ENCODE measurements at regions not wholly inside any gene's neighbourhood (a gene's known extent, or its start where the extent isn't known, plus 50 kb on each side); places are given as distances from the start of the nearest gene placed in this dataset.

DNA sequence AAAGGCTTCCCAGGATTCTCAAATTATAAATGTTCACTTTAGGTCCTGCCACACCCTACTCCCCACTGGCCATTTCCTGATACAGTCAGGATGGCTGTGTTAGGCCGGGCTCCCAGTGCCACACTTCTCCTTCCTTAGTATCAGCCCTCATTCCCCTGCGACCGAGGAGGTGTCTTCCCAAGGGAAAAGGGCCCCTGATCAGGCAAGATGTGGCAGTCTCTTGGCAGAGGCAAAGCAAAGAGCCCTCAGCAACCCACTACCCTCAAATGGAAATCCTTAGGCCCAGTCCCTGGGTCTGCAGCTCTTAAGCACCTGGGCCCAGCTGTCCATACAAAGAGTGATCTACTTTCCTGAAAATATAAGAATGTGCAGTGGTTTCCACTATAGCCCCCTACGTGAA is 96.5 kb upstream of the VASH1 start:
- no peak for DNase-seq (ENCODE audit: low read depth)

DNA sequence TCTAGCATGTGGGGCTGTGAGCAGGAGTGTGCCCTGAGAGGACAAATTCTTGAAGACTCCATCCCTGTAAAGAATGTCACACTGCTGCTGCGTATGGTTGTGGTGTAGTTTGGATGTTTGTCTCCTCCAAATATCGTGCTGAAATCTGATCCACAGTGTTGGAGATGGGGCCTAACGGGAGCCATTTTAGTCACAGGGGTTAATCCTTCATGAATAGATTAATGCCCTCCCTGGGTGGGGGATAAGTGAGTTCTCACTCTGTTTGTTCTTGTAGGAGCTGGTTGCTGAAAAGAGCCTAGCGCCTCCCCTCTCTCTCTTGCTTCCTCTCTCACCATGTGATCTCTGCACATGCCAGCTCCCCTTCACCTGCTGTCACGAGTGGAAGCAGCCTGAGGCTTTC is 94.5 kb upstream of the VASH1 start:
- DNase-seq (ENCODE audit: low read depth) = no peak

DNA sequence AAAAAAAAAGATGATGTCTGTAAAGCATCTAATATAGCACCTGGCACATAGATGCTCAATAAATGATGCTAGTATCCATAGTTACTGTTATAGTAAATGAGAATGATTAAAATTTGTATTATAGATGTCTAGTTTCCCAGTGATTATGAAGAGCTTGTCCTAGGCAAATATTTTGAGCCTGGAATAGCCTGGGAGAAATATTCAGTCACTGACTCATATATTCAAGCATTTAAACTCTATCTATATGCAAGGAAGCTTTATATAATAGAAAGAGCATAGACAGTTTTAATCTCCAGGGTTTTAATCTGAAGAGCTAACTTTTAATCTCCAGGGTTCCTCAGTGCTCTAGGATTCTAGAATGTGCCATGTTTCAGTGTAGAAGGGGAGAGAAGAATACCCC is 91.5 kb upstream of the VASH1 start:
- DNase-seq (ENCODE audit: low read depth) = no peak

DNA sequence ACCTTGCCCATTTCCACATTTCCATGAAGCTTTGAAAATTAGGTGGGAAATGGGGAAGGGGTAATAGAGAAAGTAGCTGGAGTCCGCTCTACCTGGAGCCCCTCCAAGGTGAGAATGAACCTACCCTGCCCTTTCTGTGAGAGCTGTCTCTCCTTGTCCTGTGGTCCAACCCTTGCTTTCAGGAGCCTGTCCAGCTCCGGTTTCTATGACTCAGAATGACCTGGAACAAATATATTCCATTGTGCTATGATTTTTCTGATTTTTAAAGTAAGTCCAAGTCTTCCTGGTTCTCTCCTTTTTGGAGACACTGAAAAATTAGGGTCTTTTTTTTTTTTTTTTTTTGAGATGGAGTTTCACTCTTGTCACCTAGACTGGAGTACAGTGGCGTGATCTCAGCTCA is 89.1 kb upstream of the VASH1 start:
- no peak for DNase-seq (ENCODE audit: low read depth)

DNA sequence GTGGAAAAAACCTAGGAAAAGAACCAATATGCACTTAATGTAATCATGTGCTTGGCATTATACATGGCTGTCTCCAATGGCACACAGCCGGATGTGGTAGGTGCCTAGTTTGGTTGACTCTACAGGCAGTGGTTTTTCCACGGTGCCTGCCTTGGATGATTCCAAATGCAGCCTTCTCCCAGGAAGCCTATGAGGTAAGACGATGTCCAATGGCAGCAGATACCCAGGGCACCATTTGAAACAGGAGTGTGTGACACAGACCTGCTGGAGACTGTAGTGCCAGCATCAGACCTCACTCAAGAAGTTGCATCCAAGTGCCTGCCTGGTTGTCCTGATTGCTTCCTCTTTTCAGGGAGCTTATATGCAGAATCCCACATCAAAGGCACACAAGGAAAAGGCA is 88.0 kb upstream of the VASH1 start:
- no peak for DNase-seq (ENCODE audit: low read depth)

DNA sequence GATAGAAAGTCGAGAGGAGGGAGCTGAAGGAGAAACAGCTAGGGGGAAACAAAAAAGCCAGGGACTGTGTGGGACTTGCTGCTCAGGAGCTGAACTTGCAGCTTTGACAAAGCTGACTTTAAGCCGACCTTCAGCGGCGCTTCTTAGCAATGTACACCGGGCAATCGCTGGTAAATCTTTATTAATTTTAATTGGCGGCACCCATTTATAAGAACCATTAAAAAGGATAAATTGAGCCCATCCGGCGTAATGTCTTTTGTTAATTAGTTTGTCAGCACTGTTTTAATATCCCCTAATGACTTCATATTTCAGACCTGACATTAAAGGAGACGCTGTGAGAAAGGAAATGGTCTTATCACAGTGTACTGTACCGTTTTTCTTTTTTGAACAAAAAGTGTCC is 86.2 kb upstream of the VASH1 start:
- no peak for DNase-seq (ENCODE audit: low read depth)

DNA sequence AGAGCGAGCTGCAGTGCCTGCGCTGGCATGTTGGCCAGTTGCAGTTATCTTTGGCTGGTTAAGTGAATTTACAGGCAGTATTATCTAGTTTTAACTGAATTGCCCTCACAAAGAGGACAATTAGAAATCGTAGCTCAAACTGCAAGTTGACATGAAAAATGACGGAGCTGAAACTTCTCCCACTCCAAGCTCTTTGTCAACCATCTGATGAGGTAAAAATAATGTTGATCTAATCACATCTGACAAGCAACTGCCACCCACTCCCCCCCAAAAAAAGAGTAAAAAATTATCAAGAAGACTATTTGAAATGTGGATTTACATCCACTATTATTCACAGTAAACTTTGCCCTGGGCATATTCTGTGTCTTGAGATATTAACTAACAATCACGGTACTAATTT is 84.7 kb upstream of the VASH1 start:
- DNase-seq (ENCODE audit: low read depth) = no peak

DNA sequence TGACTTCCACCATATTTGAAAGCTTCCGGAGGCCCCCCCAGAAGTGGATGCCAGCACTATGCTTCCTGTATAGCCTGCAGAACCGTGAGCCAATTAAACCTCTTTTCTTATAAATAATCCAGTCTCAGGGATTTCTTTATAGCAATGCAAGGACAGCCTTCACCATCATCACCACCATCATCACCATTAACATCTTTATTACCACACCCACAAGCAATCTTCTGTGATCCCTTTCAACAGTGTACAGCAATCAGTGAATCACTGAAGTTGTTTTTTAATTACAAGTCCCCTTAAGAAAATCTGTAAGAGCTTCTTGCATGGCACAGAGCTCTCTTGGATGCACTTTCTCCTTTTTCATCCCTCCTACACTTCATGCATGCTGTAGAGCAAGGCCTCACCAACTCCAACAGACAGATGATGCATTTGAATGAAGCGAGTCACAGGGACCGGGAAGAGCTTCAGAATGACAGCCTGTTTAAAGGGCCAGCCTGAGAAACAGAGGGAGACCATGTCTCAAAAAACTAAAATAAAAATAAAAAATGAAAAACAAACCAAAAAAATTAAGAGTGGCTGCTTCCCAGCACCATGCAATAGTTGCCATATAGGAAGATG is 83.6 kb upstream of the VASH1 start:
- DNase-seq (ENCODE audit: low read depth) = no peak

DNA sequence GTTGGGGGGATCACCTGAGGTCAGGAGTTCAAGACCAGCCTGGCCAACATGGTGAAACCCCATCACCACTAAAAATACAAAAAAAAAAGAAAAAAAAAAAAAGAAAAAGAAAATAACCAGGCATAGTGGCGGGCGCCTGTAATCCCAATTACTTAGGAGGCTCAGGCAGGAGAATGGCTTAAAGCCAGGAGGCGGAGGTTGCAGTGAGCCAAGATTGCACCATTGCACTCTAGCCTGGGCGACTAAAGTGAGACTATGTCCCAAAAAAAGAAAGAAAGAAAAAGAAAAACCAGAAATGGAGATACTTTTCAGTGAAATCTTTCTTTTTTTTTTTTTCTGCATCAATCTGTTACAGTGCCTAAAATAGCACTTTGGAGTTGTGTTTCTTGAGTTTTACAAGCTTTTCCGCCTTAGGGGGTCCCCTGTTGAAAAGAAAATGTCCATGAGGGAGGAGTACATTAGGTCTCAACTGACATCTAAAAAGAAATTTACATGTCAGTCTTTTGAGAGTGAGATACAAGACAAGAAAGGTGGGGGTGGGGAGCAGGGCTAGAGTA is 82.9 kb upstream of the VASH1 start:
- no peak for DNase-seq (ENCODE audit: low read depth)

DNA sequence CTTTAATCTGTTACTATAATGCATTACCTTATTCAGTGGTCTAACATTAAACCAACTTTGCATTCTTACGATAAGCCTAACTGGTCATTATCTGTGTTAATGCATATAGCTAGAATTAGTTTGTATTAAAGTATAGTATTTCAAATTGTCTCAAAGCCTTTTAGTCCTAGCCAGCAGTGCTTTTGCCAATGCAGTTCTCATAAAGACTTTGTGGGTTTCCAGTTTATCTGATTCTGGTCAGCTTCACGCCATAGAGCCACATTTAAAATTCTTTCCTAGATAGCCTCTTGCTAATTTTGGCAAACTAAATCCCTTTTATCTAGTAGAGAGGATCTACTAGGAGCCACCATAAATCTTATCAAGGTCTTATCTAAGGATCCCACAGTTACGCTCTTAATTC is 78.9 kb upstream of the VASH1 start:
- DNase-seq (ENCODE audit: low read depth) = no peak

DNA sequence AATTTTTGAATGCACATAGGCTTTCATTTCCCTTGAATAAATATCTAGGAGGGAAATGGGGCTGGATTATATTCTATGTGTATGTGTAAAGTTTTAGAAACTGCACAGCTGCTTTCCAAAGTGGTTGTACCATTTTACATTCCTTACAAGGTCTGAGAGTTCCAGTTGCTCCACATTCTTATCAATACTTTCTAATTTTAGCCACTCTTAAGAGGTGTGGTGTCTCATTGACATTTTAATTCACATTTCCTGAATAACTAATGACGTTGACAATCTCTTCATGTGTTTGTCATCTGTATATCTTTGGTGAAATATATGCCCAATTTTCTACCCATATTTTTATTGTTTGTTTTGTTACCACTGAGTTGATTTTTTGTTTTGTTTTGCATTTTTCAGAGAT is 74.6 kb upstream of the VASH1 start:
- no peak for DNase-seq (ENCODE audit: low read depth)

DNA sequence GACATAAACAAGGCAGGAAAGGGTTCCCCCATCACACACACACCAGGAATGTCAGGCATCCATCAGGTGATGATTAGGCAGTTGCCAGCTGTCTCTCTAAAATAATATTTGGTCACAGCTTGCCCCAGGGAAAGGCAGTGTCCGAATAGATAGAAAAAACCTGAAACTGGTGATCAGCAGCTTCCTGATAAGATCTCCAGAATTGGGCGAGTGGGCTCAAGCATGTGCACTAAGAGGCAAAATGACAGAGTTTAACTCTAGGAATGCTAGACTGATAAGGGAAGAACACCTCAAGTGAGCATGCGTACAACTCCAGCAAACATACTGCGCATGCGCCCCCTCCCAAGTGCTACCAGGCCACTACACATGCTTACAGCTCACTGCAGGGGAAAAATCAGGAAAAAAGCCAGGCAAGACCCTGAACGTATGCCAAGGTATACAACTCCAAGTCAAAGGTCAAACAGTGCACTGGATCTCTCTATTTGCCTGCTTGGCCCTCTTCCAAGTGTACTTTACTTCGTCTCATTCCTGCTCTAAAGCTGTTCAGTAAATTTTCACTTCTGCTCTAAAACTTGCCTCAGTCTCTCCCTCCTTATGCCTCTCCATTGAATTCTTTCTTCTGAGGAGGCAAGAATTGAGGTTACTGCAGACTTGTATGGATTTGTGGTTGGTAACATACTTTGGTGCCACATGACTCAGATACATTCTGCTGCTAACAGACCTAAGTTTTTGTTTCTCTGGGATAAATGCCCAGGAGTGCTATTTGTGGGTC is 73.5 kb upstream of the VASH1 start:
- DNase-seq (ENCODE audit: low read depth) = no peak

DNA sequence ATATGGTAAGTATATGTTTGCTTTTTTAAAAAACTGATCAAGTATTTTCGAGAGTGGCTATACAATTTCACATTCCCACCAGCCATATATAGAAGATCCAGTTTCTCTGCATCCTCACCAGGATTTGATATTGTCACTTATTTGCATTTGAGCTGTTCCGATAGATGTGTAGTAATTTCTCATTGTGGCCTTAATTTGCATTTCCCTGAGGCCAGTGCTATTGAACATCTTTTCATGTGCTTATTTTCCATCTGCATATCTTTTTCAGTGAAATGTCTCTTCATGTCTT is 72.9 kb upstream of the VASH1 start:
- no peak for DNase-seq (ENCODE audit: low read depth)

DNA sequence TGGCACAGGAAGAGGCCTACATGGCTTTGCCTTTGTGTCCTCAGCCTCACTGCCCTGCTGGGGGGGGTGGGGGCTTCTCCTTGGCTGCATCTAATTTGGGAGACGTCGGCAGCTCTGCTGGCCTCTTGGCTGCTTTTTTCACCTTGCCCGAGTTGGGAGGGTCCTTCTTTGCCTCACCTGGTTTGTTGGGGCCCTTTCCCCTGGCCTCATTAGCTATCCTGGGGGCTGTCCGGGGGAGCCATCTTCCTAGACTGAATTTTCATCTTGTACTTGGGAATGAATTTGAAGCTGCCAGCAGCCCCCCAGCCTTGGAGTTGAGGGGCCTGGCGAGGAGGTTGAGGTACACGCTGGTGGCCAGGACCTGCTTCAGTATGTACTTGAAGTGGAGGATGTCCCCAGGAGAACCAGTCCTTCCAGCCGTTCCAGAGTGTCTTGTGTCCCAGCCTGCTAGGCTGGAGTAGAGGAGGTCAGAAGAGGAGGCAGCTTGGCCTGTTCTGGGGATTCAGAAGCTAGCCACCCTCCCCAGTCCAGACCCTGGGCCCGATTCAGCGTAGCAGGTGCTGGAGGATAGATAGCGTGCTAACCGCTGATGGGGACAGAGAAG is 70.7 kb upstream of the VASH1 start:
- DNase-seq (ENCODE audit: low read depth) = no peak

DNA sequence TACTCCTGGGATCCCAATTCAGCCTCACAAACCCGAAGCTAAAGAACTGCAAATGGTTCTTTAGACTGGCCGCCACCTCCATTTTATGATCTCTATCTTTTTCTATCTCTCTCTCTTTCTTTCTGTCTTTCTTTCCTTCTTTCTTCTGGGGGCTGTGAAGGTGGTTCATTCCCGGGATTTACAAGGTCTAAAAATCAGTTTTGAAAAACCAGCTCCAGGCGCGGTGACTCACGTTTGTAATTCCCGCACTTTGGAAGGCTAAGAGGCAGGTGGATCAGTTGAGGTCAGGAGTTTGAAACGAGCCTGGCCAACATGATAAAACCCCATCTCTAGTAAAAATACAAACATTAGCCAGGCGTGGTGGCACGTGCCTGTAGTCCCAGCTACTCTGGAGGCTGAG is 67.2 kb upstream of the VASH1 start:
- no peak for DNase-seq (ENCODE audit: low read depth)

DNA sequence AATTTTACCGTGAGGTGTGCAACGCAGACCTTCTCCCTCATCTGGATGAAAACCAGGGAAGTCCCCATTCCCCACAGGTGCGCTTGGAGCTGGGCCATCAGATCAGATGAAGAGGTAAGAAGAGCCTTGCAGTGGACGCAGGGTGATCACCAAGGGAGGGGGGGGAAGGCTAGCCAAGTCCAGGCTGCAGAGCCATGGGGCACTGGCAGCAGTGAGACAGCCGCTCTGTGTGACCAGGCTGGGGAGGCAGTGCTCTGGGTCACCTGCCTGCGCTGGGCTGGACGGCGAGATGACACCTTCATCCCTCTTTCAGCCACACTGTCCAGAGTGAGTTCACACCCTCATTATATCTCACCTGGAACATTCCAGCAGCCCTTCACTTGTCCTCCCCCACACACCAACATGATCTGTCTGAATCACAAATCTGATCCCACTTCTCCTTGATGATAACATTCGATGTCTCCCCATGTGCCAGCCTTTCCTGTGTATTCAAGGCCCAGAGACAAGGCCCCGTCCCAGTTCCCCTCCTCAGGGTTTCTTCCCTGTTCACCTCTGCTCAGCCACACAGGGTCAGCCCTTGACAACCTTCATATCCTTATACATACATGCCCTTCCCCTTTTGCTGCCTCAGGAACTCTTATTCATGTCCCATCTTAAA is 65.9 kb upstream of the VASH1 start:
- DNase-seq (ENCODE audit: low read depth) = no peak

DNA sequence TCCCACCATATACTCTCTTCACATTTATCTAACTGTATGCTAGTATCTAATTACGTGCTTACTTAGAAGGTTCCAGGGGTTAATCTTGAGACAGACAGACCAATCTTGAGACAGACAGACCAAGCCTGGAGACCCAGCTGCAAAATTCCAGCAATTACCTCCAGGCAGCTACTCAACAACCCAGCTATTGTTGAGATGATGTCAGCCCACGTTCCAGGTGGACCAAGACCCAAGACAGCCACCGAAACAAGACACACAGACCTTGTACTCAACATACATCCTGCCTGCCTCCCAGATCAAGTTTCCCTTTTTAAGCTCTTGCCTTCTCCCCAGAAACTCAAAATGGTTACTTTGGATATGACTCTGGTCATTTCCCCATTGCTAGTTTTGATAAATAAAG is 64.9 kb upstream of the VASH1 start:
- no peak for DNase-seq (ENCODE audit: low read depth)

DNA sequence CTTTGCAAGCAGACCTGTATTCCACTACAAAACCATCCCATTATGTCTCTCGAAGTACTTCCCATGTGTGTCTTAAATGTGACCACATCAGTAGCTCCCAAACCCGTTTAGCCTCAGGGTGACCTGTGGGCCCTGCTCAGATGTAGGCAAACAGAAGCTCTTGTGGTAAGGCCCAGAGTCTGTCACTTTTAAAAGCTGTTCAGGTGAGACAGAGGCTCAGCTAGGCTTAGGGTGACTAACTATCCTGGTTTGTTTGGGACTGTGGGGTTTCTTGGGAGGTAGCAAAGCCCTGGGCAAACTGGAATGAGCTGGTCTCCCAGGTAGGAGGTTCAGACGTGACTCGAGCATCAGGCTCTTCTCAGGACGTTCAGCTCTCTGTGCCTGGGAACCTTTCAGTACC is 64.5 kb upstream of the VASH1 start:
- no peak for DNase-seq (ENCODE audit: low read depth)

DNA sequence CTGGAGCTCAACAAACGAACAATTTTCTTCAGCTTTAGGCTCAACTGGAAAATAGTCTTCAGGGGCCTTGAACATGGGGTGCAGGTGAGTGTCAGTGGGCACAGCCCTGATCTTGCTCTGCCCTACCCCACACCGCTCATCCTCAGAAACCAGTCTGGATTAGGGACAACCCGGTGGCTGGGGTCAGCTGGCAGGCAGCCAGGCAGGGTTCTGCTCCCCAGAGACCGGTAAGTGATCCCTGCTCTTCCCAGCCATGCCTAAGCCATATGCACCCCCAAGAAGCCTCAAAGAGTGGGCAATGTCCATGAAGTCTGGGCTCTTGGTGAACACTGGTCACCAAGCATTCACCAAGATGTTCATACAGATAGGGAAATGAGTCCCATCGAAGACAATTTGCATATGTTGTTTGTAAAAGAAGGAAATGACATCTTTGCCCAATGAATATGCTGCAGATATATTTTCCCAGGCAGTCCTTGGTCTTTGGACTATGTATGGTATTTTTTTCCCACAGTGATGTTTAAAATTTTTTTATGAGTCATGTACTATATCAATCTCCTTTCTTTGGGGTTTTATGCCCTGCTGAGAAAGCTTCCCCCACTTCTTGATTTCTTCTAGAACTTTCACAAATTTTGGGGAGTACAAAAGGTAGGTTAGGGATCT is 63.9 kb upstream of the VASH1 start:
- DNase-seq (ENCODE audit: low read depth) = no peak

DNA sequence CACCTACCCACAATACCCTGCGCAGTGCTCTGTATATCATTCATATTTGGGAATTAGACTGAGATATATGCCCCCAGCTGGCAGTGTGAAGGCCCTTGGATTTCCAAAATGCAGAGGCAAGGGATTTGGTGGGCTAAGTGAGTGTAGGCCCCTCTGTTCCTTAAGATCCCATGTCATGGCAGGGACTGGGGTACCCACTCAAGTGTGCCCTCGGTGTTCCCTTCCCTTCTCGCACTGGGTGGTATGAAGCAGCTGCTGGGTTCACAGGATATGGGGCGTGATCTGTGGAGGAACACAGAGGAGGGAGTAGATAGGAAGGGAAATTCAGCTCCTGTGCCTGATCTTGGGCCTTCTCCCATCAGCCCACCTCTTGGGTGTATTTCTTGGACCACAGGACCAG is 63.1 kb upstream of the VASH1 start:
- no peak for DNase-seq (ENCODE audit: low read depth)

DNA sequence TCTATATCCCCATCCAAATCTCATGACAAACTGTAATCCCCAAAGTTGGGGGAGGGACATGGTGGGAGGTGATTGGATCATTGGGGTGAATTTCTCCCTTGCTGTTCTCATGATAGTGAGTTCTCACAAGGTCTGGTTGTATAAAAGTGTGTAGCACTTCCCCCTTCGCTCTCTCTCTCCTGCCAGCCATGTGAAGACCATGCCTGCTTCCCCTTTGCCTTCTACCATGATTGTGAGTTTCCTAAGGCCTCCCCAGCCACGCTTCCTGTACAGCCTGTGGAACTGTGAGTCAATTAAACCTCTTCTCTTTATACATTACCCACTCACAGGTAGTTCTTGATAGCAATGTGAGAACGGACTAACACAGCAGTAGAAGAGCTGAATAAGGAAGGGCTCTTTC is 62.6 kb upstream of the VASH1 start:
- DNase-seq (ENCODE audit: low read depth) = no peak
